HG02571 (cell line): ENCODE measurements at regions not wholly inside any gene's neighbourhood (a gene's known extent, or its start where the extent isn't known, plus 50 kb on each side); places are given as distances from the start of the nearest gene placed in this dataset.
"Not testable (repeated sequence)": the region's sequence is repeated elsewhere in the genome, so short reads cannot be mapped to it uniquely, and the experiment has no call there.

ENCODE experiments used
- ATAC-seq: cut with Tn5 transposase; IDR thresholded peaks from one replicate; pipeline ENCODE4 v1.9.1; 2021; ENCODE audit warnings: mild to moderate bottlenecking, moderate library complexity; ENCODE audit not compliant: unreplicated experiment

DNA sequence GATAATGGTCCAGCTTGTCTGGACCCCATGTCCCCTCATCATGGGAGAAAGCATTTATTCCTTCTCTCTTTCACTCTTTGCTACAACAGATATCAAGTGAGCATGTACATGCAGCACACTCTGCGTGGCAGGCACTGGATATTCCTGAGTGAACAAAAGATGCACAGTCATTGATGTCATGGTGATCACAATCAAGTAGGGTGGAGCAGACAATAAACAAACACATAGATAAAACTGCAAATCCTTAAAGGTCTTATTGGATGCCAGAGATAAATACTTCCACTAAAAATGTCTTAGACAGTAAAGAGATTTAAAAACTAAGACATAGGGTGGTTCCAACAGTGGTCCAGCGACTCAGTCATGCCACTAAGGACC is 178.0 kb downstream of the ZC3H11B start:
- ATAC-seq = no peak

DNA sequence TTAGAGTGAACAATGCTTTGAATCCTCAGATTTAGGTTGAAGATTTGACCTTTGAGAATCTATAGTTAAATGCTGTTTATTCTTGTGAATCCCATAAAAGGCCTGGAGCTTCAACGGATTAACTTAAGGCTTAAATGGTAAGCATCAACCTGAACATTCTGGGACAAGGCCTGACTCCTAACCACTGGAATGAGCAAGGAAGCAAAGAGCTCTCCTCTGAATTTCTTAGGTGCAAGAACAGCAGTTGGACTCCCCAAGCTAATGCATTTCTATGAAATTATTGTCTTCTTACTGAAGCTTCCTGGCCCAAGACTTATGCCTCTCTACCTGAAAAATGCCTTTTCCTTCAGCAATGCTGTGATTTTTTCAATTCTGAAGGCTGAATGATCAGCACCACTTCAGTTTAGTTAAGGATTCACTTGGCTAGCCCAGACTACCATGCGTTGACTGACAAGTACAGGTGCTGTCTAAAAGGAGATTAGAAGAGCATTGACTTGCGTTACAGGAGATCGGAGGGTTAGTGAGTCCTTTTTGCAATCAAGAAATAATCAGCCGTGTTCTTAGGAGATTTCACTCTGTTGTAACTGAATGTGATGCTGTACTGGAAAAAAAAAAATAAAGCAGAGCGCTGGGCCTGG is 178.5 kb downstream of the ZC3H11B start:
- ATAC-seq = no peak

DNA sequence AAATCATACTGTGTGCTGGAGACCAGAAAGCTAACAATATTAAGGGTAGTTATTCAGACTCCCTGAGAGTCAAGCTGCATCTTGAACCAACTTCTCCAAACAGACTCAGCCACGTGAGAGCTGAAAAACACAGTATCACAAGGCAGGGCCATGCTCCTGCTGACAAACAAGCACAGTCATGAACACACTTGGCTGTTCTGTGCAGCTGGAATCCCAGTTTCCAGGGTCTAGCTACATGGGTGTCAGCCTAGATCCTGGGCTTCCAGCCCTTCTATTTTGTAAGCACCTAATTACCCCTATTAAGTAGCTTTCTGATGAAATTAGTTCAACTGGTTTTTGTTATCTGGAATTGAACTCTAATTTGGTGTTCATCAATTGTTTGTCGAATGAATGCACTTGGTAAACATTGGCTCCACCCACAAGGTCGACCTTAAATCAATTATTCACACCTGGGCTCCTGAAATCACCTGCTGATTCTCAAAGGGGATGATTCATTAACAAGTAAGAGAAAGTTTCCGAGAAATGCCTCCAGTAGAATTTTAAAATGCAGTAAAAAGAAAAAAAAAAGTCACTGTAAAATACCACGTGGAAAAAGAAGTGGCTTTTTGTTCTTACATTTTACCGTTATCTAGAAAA is 179.3 kb downstream of the ZC3H11B start:
- no peak for ATAC-seq

DNA sequence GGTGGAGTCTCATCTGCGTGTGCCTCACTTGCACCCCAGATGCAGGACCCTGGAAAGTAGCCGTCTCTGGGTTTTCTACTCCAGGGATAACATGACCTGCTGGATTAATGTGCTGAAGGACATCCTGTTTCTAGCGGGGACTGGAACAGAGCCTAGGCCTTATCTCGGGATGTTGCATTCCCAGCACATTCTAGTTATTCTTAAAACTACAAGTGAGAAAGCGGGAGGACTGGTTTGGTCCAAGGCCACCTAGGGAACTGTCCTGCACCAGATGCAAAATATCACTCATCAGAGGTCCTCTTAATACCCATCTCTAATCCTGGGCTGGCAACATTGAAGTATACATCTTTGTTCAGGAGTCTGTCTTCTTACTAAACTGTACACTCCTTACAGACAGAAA is 179.9 kb downstream of the ZC3H11B start:
- ATAC-seq = no peak

DNA sequence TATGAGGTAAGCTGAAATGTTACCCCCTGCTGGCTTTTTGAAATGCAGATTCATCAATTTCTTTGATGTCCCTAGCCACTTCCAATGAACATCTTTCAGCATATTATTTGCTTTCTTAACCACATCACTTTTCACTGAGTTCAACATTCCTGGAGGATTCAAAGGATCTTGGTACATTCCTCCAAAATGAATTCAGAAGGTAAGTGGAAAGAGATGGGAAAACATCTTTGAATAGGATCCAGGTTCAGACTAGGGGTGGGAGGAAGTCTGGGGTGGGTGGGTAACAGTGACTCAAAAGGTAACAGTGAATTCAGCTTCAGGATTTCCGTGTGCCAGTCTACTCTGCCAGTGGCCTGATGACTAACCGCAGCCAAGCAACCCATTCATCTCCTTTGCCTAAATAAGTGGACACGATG is 180.7 kb downstream of the ZC3H11B start:
- ATAC-seq = no peak

DNA sequence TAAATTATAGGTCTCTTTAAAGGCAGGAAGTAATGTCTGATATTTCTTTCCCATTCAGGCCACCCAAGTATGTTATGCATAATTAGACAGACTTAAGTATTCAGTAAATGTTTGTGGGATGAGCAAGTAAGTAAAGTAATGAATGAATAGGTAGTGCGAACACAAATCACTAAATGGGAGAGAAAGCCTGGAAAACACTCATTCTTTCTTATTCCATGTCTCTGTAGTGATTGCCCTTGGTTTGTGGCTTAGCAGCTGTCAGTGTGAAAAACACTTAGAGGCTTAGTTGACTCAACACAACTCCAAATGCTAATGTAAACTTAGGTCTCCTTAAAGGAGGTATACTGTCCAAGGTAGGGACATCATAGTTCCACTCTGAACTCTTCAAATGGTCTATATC is 182.5 kb downstream of the ZC3H11B start:
- ATAC-seq = no peak

DNA sequence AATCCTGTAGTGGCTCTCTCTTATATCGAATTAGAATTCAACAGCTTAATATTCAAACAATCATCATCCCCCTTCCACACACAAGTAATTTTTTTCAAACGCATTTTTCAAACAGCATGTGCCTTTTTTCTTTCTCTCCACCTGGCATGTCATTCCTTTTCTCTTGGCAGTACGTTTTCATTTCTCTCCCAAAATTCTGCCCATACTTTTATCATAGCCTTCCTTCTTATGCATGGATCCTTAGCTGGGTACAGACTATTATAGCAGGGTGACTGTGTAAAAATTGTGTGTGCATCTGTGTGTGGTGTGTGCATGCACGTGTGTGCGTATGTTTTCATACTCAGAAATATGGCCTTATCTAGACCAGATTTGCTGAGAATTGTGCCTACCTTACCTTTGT is 184.3 kb downstream of the ZC3H11B start:
- no peak for ATAC-seq

DNA sequence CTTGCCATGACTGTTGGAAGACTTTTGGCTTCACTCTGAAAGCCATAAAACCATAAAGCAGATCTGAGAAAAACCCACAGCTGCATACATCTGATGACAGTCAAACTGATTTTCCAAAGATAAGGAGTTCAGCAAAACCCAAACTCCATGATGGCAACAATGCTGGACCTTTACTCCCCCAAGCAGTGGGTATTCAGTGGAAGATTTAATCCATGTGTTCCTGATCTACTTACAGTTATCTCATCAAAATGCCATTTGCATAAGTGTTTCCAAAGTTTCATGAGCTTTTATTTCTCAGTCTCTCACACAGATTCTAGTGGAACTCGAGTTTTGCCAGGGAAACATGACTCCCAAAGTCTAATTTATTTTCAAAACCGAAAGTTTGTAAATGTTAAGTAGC is 184.9 kb downstream of the ZC3H11B start:
- no peak for ATAC-seq

DNA sequence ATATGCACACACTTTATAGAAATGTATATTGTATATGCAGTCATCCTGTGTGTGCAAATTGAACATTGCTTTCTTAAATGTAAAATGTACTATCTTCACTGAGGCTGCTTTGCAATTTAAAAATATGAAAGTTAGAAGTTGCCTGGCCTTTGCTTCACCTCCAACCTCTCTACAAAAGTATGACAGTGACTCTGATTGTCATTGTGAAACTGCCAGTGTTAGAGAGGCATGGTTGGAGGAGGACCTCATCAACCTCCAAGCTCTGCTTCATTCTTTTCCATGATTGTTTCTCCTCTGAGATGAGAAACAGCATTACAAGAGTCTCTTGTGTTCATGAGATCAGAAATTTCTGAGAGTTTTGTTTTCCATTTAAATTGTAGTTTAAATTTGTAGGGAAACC is 185.5 kb downstream of the ZC3H11B start:
- ATAC-seq = peak; percentile 46

DNA sequence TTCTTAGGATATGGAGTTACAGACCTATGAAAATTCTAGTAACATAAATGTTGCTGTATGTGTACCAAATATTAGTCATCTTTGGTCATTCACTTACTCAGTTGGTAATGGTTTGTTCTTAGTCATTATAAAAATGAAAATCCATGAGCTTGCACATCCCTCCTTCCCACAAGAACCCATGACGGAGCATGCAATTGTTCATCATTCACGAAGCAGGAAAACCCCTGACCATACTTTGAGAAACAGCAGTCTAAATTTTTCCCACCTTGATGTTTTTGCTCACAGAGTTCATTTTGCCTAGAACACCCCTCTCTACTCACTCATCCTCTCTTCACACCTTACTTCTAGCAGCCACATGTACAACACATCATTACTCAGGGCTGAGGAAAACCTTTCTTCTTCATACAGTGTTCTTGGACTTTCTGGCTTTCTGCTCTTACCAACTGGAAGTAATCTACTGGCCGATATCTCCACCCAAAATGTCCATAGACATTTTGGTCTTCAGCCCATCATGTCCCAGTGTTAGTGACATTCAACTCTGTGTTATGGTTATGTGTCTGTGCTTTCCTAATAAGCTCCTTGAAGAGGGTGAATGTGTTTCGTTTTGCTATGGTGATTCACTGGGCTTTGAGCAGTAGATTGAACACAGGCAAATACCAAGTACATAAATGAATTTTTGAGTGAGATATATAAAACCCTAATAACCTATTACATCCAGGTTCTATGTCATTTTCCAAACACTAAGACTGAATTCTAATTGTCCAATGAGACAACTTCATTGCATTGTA is 189.9 kb downstream of the ZC3H11B start:
- peak; percentile 54 for ATAC-seq

DNA sequence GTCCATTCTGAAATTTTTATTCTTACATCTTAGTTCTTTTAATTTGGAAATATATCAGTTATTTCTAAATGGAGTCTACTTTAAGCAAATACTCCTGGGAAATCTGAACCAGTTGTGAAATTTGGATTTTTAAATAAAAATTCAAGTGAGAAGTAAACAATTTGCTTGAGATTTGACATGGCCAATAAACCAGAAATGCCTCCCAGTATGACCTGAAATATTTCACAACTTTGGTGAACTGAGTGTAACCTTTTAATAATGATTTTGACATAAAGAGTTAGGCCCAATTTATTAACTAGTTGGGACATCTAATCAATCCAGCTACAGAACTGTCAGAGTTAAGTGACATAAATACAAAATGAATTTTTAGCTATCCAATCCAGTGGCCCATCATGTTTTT is 192.0 kb downstream of the ZC3H11B start:
- ATAC-seq = no peak

DNA sequence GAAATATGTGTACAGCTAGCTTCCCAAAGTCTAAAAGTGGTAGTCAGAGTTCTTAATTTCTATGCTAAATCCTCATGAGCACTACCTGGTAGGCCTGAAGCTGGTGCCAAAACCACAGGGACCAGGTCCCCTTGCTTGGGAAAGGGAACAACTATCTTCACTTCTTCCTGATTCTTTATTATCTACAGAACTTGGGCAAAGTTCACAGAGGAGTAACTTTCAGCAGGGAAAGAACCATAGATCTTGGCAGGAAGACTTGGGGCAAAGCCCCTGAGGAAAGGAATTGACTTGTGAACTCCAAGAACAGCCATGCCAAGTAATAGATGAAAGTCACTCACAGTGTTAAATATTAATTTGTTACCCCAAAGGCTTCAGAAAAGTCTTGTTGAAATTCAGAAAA is 193.0 kb downstream of the ZC3H11B start:
- no peak for ATAC-seq

DNA sequence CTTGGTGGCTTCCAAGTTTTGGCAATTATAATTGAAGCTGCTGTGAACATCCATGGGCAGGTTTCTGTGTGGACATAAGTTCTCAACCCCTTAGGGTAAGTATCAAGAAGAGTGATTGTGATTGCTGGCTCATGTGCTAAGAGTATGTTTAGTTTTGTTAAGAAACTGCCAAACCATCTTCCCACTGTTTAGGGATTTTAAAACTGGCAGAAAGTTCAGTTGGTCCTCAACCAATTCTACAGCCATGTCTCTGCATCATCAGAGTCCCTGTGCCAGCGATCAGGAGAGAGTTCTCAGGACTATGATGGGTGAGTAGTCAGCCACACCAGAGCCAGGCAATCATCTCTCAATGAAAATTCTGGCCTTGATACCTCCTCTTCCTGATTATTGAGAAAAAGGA is 193.8 kb downstream of the ZC3H11B start:
- no peak for ATAC-seq

DNA sequence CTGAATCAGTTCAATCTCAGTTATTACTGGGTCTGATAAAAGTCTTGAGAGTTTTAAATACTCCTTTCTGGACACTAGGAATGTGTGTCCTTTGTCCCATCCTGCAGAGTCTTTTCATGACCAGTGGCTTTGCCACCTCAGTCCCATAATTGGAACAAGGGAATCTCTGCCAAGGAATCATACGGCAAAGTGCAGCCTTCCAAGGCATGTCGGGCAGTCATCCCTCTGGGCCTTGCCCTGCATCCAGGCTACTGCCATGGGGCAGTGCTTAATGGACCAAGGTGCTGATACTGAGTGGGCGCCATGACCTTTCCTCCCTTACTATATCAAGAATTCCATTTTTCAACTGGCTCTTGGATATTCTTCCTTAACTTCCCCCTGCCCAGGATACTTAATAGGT is 195.3 kb downstream of the ZC3H11B start:
- ATAC-seq = no peak

DNA sequence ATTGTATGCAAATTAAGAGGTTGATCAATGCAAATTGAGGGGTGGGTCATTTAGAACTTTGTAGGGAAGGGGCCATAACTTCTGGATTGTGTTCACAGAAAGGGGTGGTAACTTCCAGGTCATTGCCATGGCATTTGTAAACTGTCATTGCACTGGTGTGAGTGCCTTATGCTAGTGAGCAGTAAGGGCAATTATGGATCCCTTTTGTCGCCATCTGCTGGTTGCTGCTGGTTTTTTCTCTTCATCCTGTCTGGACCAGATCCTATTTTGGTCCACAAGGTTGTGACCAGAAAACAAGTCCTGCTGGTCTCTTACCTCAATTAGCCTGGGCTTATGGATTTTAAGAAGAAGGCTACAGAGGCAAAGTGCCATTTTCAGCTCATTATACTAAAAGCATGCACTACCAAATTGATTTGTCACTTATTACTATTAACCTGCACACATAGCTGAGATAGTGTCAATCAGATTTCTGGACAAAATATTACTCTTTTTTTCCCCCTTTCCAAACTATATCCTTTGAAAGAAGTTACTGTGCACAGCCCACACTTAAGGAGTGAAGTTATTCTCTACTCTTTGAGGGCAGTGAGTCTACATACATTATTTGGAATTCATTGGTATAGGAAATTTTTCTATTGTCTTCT is 196.2 kb downstream of the ZC3H11B start:
- peak; percentile 71 for ATAC-seq

DNA sequence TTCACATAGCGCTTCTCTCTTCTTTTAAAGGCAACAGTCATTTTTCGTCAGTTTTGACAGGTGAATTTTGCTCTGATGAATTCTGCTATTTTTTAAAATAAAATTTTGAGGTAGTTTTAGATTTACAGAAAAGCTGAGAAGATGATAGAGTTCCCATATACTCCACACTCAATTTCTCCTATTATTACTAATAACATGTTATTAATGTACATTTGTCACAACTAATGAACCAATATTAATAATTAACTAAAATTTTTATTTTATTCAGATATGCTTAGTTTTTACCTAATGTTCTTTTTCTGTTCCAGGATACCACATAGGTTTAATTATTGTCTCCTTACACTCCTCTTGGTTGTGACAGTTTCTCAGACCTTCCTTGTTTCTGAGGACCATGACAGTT is 197.0 kb downstream of the ZC3H11B start:
- ATAC-seq = no peak

DNA sequence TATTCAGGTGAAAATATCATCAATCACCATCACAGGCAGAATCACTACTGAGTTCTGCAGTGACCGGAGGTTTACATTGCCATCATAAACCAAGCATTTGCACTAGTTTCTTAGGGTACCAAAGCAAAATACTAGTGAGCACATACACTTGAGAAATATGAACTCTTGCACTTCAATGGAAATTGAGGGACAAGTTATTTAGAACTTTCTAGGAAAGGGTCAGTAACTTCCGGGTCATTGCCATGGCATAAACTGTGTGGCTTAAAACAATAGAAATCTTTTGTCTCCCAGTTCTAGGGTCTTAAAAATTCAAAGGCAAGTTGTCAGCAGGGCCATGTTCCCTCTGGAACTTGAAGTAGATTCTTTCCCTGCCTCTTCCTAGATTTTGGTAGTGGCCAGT is 197.5 kb downstream of the ZC3H11B start:
- no peak for ATAC-seq

DNA sequence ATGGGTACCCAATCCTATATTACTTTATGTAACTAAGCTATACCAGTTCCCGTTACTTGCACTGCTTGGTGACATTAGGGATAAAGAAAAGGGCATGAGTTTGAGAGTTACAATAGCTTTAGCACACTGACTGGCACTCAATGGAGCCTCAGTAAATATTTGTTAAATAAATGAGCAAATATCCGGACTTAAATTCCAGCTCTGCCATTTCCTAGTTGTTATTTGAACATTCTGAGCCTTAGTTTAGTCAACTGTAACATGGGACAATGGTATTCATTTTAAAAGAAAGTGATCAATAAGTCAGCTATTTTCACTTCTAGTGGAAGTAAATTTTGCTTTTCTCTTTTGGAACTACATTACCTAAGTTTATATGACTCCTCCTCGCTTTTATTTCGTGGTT is 198.7 kb downstream of the ZC3H11B start:
- no peak for ATAC-seq

DNA sequence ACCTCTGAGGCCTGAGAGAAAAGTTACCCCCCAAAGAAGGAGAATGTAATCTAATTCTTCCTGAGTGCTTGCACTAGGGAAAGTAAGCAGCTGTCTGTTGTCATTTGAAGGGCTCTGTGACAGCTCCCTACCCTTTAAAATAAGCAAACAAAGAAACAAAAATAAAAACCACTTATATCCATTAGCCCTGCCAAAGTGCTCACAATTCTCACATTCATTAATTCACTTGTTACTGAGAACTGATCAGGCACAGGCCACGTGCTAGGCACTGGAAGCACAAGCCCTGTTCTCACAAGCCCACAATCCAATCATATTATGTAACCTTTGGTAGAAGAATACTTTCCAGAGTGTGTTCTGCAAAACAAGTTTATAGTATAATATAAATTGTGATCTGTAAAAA is 199.4 kb downstream of the ZC3H11B start:
- no peak for ATAC-seq

DNA sequence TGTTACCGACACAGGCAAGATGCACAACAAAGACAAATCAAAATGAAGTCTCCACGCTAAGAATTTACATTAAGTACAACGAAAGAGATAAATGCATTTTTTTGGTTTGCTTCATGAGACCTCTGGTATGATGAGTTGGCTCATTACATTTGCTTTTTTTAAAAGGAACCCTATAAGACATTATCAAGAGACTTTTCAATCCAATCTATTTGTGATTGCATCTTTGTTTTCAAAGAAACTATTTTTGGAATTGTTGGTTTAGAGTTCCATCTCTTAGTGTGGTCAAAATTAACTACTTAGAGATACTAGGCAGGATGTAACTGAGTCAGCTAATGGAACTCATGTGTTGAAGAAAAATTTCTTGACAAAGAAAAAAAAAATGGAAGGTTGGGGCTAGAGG is 200.1 kb downstream of the ZC3H11B start:
- ATAC-seq = no peak

DNA sequence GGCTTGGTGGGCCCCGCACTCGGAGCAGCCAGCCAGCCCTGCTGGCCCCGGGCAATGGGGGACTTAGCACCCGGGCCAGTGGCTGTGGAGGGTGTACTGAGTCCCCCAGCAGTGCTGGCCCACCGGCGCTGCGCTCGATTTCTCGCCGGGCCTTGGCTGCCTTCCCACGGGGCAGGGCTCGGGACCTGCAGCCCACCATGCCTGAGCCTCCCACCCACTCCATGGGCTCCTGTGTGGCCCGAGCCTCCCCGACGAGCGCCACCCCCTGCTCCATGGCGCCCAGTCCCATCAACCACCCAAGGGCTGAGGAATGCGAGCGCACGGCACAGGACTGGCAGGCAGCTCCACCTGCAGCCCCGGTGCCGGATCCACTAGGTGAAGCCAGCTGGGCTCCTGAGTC is 202.2 kb downstream of the ZC3H11B start:
- not testable (repeated sequence) for ATAC-seq
